ENCODE measurements at regions not wholly inside any gene's neighbourhood (a gene's known extent, or its start where the extent isn't known, plus 50 kb on each side); places are given as distances from the start of the nearest gene placed in this dataset.
"Not testable (repeated sequence)": the region's sequence is repeated elsewhere in the genome, so short reads cannot be mapped to it uniquely, and the experiment has no call there.

DNA sequence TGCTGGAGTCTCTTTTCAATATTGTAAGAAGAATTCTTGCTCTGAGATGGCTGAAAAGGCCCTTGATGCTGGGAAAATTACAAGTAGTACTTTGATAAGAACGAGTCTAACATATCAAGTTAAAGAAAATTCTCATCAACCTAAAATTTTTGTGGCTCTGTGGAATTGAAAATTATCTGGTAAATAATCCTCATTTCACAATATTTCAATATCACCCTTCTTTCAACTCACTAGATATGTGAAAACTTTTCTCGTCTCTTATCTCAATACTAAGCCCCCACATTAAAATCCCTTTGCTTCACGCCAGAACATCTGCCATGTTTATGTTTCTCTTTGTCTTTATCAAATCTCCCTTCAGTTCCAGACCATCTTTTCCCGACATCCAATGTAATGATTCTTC is 448.8 kb downstream of the ZNF516 start:
- Histone ChIP-seq H3K4me3 (ENCODE audit: low read length in 2 of 2) (no peak overlapping the region), H3K36me3 (ENCODE audit: insufficient read depth, low read length) (no peaks in the 10 kb centered on the region), H3K4me1 (ENCODE audit: insufficient read depth, low read length) (no peaks in the 10 kb centered on the region), H3K27me3 (ENCODE audit: insufficient read depth, low read length) (no peaks in the 10 kb centered on the region), H3K9me3 (ENCODE audit: control insufficient read depth in 1 of 2, low read length in 2 of 2) (no peaks in the 10 kb centered on the region), H3K27ac (ENCODE audit: low read depth, low read length) (no peak overlapping the region)
- H3K27me3 Mint-ChIP-seq = no peaks in the 10 kb centered on the region
- H3K4me3 Mint-ChIP-seq = no peak overlapping the region
- H3K4me1 Mint-ChIP-seq = no peaks in the 10 kb centered on the region
- POLR2A ChIA-PET (ENCODE audit: partially characterized antibody) = no interaction called here
- no peak for DNase-seq
- intact Hi-C loops (cut with micrococcal nuclease) = no loop called here
- no peak overlapping the region for H3K27ac Mint-ChIP-seq
- no peaks in the 10 kb centered on the region for H3K36me3 Mint-ChIP-seq
- peaks cover 0 to 9% (median 0%) of the 10 kb centered on the region in 8 donors for H3K9me3 Mint-ChIP-seq
- CTCF ChIA-PET (ENCODE audit: partially characterized antibody) = no interaction called here

DNA sequence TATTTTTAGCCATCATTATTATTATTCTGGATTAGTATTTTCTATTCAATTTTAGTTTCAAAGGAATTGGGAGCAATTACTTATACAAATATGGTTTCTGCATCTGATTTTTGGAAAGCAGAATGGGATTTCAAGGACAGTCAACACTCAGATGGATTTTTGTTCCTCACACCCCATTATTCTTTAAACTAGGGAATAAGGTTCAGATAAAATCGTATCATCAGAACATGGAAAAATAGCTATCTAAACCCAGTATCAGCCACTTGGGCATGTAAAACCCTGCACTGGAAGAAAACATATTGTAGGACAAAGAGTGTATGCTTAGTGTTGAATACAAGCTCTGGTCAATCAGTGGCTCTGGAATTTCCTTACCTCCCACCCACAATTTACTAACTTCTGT is 452.5 kb downstream of the ZNF516 start:
- Histone ChIP-seq H3K27me3 (ENCODE audit: insufficient read depth, low read length) (no peaks in the 10 kb centered on the region), H3K36me3 (ENCODE audit: insufficient read depth, low read length) (no peaks in the 10 kb centered on the region), H3K4me1 (ENCODE audit: insufficient read depth, low read length) (no peaks in the 10 kb centered on the region), H3K27ac (ENCODE audit: low read depth, low read length) (no peak overlapping the region), H3K9me3 (ENCODE audit: control insufficient read depth in 1 of 2, low read length in 2 of 2) (no peaks in the 10 kb centered on the region), H3K4me3 (ENCODE audit: low read length in 2 of 2) (no peak overlapping the region)
- CTCF ChIA-PET (ENCODE audit: partially characterized antibody) = no interaction called here
- peaks cover 0 to 6% (median 1%) of the 10 kb centered on the region in 8 donors for H3K9me3 Mint-ChIP-seq
- H3K36me3 Mint-ChIP-seq = no peaks in the 10 kb centered on the region
- H3K27ac Mint-ChIP-seq = no peak overlapping the region
- intact Hi-C loops (cut with micrococcal nuclease) = no loop called here
- no peak for DNase-seq
- POLR2A ChIA-PET (ENCODE audit: partially characterized antibody) = no interaction called here
- H3K4me3 Mint-ChIP-seq = no peak overlapping the region
- H3K27me3 Mint-ChIP-seq = no peaks in the 10 kb centered on the region
- H3K4me1 Mint-ChIP-seq = no peaks in the 10 kb centered on the region

DNA sequence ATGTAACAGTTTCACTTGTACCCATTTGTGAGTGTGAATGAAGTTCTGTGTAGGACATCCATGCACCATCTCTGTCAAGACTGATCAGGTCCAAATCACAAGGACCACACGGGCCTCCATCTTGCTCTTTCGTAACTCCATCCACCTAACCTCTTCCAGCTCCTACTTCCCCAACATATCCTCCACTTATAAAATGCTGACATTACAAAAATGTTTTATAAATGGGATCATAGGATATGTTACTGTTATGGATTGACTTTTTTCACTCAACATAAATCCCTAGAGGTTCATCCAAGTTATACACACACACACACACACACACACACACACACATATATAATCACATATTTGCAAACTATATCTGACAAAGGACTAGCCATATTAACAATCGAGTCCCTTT is 476.8 kb downstream of the ZNF516 start:
- H3K4me3 Mint-ChIP-seq = no peak overlapping the region
- no peaks in the 10 kb centered on the region for H3K4me1 ChIP-seq (ENCODE audit: insufficient read depth, low read length)
- POLR2A ChIA-PET (ENCODE audit: partially characterized antibody) = no interaction called here
- H3K27me3 ChIP-seq (ENCODE audit: insufficient read depth, low read length) = no peaks in the 10 kb centered on the region
- no peaks in the 10 kb centered on the region for H3K27me3 Mint-ChIP-seq
- DNase-seq = no peak
- H3K36me3 ChIP-seq (ENCODE audit: insufficient read depth, low read length) = no peaks in the 10 kb centered on the region
- H3K36me3 Mint-ChIP-seq = no peaks in the 10 kb centered on the region
- no peaks in the 10 kb centered on the region for H3K4me1 Mint-ChIP-seq
- H3K9me3 ChIP-seq (ENCODE audit: control insufficient read depth in 1 of 2, low read length in 2 of 2) = no peaks in the 10 kb centered on the region
- H3K9me3 Mint-ChIP-seq = peaks cover 0 to 7% (median 4%) of the 10 kb centered on the region in 8 donors
- intact Hi-C loops (cut with micrococcal nuclease) = no loop called here
- no peak overlapping the region for H3K4me3 ChIP-seq (ENCODE audit: low read length in 2 of 2)
- no peak overlapping the region for H3K27ac ChIP-seq (ENCODE audit: low read depth, low read length)
- no peak overlapping the region for H3K27ac Mint-ChIP-seq
- CTCF ChIA-PET (ENCODE audit: partially characterized antibody) = no interaction called here

DNA sequence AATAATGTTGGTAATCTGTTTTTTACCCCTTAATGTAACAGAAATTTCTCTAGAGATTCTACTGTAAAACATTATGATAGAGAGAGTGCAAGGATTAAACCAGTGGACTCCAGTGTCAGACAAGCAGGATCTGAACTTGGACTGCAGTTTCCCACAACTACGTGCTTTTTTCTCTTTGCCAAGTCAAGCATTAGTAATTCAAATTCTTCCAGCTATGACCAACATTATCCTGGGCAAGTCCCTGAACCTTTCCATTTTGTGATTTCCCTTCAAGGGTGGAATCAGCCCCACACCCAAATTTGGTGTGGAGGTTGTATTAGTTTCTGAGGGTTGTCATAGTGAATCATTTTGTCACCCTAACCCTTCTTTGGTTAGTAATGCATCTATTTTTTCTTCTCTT is 482.0 kb downstream of the ZNF516 start:
- intact Hi-C loops (cut with micrococcal nuclease) = no loop called here
- Histone ChIP-seq H3K4me3 (ENCODE audit: low read length in 2 of 2) (no peak overlapping the region), H3K4me1 (ENCODE audit: insufficient read depth, low read length) (no peaks in the 10 kb centered on the region), H3K36me3 (ENCODE audit: insufficient read depth, low read length) (no peaks in the 10 kb centered on the region), H3K27ac (ENCODE audit: low read depth, low read length) (no peak overlapping the region), H3K27me3 (ENCODE audit: insufficient read depth, low read length) (no peaks in the 10 kb centered on the region), H3K9me3 (ENCODE audit: control insufficient read depth in 1 of 2, low read length in 2 of 2) (no peaks in the 10 kb centered on the region)
- Mint-ChIP-seq H3K9me3 (peaks cover 0 to 4% (median under 1%) of the 10 kb centered on the region in 8 donors), H3K36me3 (no peaks in the 10 kb centered on the region), H3K4me1 (no peaks in the 10 kb centered on the region), H3K4me3 (no peak overlapping the region), H3K27me3 (no peaks in the 10 kb centered on the region), H3K27ac (no peak overlapping the region)
- no peak for DNase-seq
- ChIA-PET CTCF (ENCODE audit: partially characterized antibody) (no interaction called here), POLR2A (ENCODE audit: partially characterized antibody) (no interaction called here)

DNA sequence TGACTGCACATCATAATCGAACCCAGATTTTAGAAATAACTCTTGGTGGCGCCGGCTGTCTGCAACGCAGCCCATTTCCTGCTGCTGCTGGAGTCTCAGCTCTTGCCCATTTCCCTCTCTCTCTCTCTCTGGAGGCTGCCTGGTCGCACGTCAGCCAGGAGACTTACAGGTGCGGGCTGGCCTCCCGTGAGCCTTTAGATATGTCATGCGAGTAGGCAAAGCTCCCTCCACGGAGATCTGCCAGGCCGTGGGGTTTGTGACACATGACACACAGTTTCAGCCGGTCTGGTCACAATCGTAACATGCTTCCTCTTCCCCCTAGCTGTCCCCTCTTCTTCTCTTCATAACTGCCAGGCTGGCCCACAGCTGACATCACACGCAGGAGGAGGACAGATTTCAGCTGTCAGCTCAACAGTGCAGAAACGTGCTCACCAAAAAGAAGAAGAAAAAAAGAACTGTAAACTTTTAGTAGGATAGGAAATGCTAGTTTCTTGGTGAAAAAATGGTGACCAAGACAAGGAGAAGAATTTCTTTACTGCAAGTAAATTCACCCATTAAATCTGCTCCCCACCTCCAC is 489.3 kb downstream of the ZNF516 start:
- no peaks in the 10 kb centered on the region for H3K4me1 ChIP-seq (ENCODE audit: insufficient read depth, low read length)

DNA sequence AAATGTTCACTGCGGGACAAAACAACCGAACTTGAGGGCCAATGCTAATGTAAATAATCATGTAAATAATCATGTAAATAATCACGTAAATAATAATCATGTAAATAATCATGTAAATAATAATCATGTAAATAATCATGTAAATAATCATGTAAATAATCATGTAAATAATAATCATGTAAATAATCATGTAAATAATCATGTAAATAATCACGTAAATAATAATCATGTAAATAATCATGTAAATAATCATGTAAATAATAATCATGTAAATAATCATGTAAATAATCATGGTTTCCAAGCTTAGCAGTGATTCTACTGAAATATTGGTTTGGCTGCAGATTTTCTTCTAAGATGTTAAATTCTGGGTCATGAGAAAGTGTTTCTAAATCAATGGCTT is 507.1 kb downstream of the ZNF516 start:
- H3K4me3 Mint-ChIP-seq; H3K36me3 Mint-ChIP-seq; H3K27ac Mint-ChIP-seq; DNase-seq; intact Hi-C loops (cut with micrococcal nuclease); CTCF ChIA-PET (ENCODE audit: partially characterized antibody); H3K27ac ChIP-seq (ENCODE audit: low read depth, low read length); H3K4me3 ChIP-seq (ENCODE audit: low read length in 2 of 2); H3K9me3 Mint-ChIP-seq; H3K9me3 ChIP-seq (ENCODE audit: control insufficient read depth in 1 of 2, low read length in 2 of 2); POLR2A ChIA-PET (ENCODE audit: partially characterized antibody); H3K27me3 Mint-ChIP-seq; H3K4me1 Mint-ChIP-seq; H3K27me3 ChIP-seq (ENCODE audit: insufficient read depth, low read length); H3K36me3 ChIP-seq (ENCODE audit: insufficient read depth, low read length); H3K4me1 ChIP-seq (ENCODE audit: insufficient read depth, low read length): not testable (repeated sequence)

More for the DNA sequence above, 489.3 kb downstream of the ZNF516 start:
- no peak for DNase-seq
- Histone ChIP-seq H3K4me3 (ENCODE audit: low read length in 2 of 2) (no peak overlapping the region), H3K27me3 (ENCODE audit: insufficient read depth, low read length) (no peaks in the 10 kb centered on the region), H3K36me3 (ENCODE audit: insufficient read depth, low read length) (no peaks in the 10 kb centered on the region), H3K27ac (ENCODE audit: low read depth, low read length) (no peak overlapping the region), H3K9me3 (ENCODE audit: control insufficient read depth in 1 of 2, low read length in 2 of 2) (no peaks in the 10 kb centered on the region)
- H3K27me3 Mint-ChIP-seq = peaks cover 0 to 1% of the 10 kb centered on the region in 2 donors
- ChIA-PET CTCF (ENCODE audit: partially characterized antibody) (no interaction called here), POLR2A (ENCODE audit: partially characterized antibody) (no interaction called here)
- intact Hi-C loops (cut with micrococcal nuclease) = no loop called here
- no peak overlapping the region for H3K27ac Mint-ChIP-seq
- no peaks in the 10 kb centered on the region for H3K4me1 Mint-ChIP-seq
- peaks cover 0 to 8% (median under 1%) of the 10 kb centered on the region in 8 donors for H3K9me3 Mint-ChIP-seq
- H3K4me3 Mint-ChIP-seq = no peak overlapping the region
- no peaks in the 10 kb centered on the region for H3K36me3 Mint-ChIP-seq

DNA sequence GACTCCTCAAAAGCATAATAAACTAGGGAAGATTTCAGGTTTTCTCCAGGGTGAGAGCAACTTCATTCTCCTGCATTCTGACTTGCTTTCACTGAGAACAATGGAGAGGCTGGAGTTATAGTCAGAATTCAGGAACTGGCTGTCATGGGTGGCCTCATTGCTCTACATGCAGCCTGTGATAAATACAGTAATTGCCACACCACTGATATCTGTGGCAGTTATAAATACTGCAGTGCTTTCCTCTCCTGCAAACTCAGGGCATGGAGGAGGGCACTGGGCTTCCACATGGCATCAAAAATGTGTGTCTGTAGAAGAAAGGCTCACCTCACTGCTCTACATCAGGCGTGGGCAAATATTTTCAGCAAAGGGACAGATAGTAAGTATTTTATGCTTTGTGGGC is 510.2 kb downstream of the ZNF516 start:
- Mint-ChIP-seq H3K9me3 (peaks cover 0 to 7% (median under 1%) of the 10 kb centered on the region in 8 donors), H3K4me3 (no peak overlapping the region), H3K27ac (no peak overlapping the region), H3K27me3 (no peaks in the 10 kb centered on the region), H3K36me3 (no peaks in the 10 kb centered on the region), H3K4me1 (no peaks in the 10 kb centered on the region)
- Histone ChIP-seq H3K4me3 (ENCODE audit: low read length in 2 of 2) (no peak overlapping the region), H3K27ac (ENCODE audit: low read depth, low read length) (no peak overlapping the region), H3K9me3 (ENCODE audit: control insufficient read depth in 1 of 2, low read length in 2 of 2) (no peaks in the 10 kb centered on the region), H3K27me3 (ENCODE audit: insufficient read depth, low read length) (no peaks in the 10 kb centered on the region), H3K4me1 (ENCODE audit: insufficient read depth, low read length) (no peaks in the 10 kb centered on the region), H3K36me3 (ENCODE audit: insufficient read depth, low read length) (no peaks in the 10 kb centered on the region)
- intact Hi-C loops (cut with micrococcal nuclease) = no loop called here
- CTCF ChIA-PET (ENCODE audit: partially characterized antibody) = no interaction called here
- no peak for DNase-seq
- POLR2A ChIA-PET (ENCODE audit: partially characterized antibody) = no interaction called here

DNA sequence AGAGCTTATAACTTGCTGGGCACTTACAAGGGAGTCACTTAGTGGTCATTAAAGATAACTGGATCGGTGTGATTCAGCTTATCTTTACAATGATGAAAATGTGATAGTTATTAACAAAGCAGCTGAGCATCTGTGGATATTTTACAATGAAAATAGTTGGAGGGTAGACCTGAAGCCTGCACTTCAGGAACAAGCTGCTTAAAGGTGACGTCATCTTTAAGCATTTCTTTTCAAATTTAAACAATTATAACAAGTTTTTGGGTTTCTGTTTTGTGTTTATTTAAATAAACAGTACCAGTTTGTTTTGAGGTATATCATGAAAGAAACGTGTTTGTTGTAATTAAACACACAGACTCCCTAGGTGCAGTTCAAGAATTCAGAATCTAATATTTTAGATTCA is 513.9 kb downstream of the ZNF516 start:
- DNase-seq = no peak
- CTCF ChIA-PET (ENCODE audit: partially characterized antibody) = no interaction called here
- intact Hi-C loops (cut with micrococcal nuclease) = no loop called here

More for the DNA sequence above, 513.9 kb downstream of the ZNF516 start:
- H3K4me3 ChIP-seq (ENCODE audit: low read length in 2 of 2) = no peak overlapping the region
- H3K36me3 Mint-ChIP-seq = no peaks in the 10 kb centered on the region
- H3K9me3 ChIP-seq (ENCODE audit: control insufficient read depth in 1 of 2, low read length in 2 of 2) = no peaks in the 10 kb centered on the region
- no peaks in the 10 kb centered on the region for H3K4me1 Mint-ChIP-seq
- no peak overlapping the region for H3K27ac ChIP-seq (ENCODE audit: low read depth, low read length)
- H3K9me3 Mint-ChIP-seq = peaks cover 0 to 3% (median 0%) of the 10 kb centered on the region in 8 donors
- H3K27ac Mint-ChIP-seq = no peak overlapping the region
- no peaks in the 10 kb centered on the region for H3K36me3 ChIP-seq (ENCODE audit: insufficient read depth, low read length)
- H3K27me3 ChIP-seq (ENCODE audit: insufficient read depth, low read length) = no peaks in the 10 kb centered on the region
- H3K4me1 ChIP-seq (ENCODE audit: insufficient read depth, low read length) = no peaks in the 10 kb centered on the region
- no peak overlapping the region for H3K4me3 Mint-ChIP-seq
- POLR2A ChIA-PET (ENCODE audit: partially characterized antibody) = no interaction called here
- no peaks in the 10 kb centered on the region for H3K27me3 Mint-ChIP-seq
